Gastrocnemius medialis (tissue), 4 donors: ENCODE measurements at regions not wholly inside any gene's neighbourhood (a gene's known extent, or its start where the extent isn't known, plus 50 kb on each side); places are given as distances from the start of the nearest gene placed in this dataset.

Source experiments
- ATAC-seq, 2 donors: fragments of 150-250 bp; one replicate each; pipeline ENCODE4 v1.9.1; 2016
- DNase-seq, 2 donors: peaks; one replicate each; pipeline ENCODE4 v3.0.0-alpha.2; 2019
- H3K27ac ChIP-seq, 4 donors: fragments of 200-600 bp; sonication (generic); 1 replicate in 1 of 4; 2 replicates in 3 of 4; pipeline ENCODE4 v1.5.1; 2016 to 2018; ENCODE audit warnings: mild to moderate bottlenecking in 2 of 4, moderate library complexity in 1 of 4
- H3K27me3 ChIP-seq, 3 donors: fragments of 200-600 bp; sonication (generic) in 2 of 3; 1 replicate in 1 of 3; 2 replicates in 2 of 3; pipeline versions ENCODE4 v1.5.1 to v1.6.0; 2016 to 2019; ENCODE audit warnings: mild to moderate bottlenecking in 1 of 3, moderate library complexity in 1 of 3
- H3K36me3 ChIP-seq, 2 donors: fragments of 200-600 bp; sonication (generic) in 1 of 2; one replicate each; pipeline ENCODE4 v1.5.1; 2017 to 2018
- H3K4me1 ChIP-seq, 2 donors: fragments of 200-600 bp; sonication (generic) in 1 of 2; one replicate each; pipeline ENCODE4 v1.5.1; 2016 to 2017; ENCODE audit warnings: mild to moderate bottlenecking in 2 of 2
- H3K4me3 ChIP-seq, 4 donors: fragments of 200-600 bp; sonication (generic) in 3 of 4; 1 replicate in 1 of 4; 2 replicates in 3 of 4; pipeline ENCODE4 v1.5.1; 2016 to 2019; ENCODE audit warnings: mild to moderate bottlenecking in 2 of 4
- H3K9me3 ChIP-seq, 3 donors: fragments of 200-600 bp; sonication (generic) in 2 of 3; 1 replicate in 1 of 3; 2 replicates in 2 of 3; pipeline ENCODE4 v1.5.1; 2016 to 2019
- POLR2A ChIP-seq, 2 donors: fragments of 450-650 bp; IDR thresholded peaks; one replicate each; pipeline ENCODE4 v1.6.1; 2017; ENCODE audit warnings: antibody characterized with exemption in 2 of 2, mild to moderate bottlenecking in 2 of 2, moderate library complexity in 2 of 2
- in situ Hi-C, 4 donors: fragments of 200-750 bp; cut with MboI; loops; one replicate each; pipeline versions ENCODE4 v1.15.0 to v1.8.0; 2017; ENCODE audit warnings: low sequenced_read_pairs in 4 of 4
- intact Hi-C: fragments of 100-400 bp; cut with DNase I; formaldehyde crosslinking; loops from one replicate; pipeline ENCODE4 v1.15.1; 2023; ENCODE audit warnings: low total_unique reads
- TF ChIP-seq, protein P1 (sequence below), 5 experiments: fragments of 450-650 bp in 3 of 5; fragments of 200-600 bp in 2 of 5; sonication (generic) in 2 of 5; IDR thresholded peaks in 4 of 5; conservative IDR thresholded peaks in 1 of 5; 1 replicate in 4 of 5; 2 replicates in 1 of 5; pipeline ENCODE4 v1.5.1; 2016 to 2019; ENCODE audit warnings: antibody characterized with exemption in 5 of 5, mild to moderate bottlenecking in 3 of 5, moderate library complexity in 3 of 5

DNA sequence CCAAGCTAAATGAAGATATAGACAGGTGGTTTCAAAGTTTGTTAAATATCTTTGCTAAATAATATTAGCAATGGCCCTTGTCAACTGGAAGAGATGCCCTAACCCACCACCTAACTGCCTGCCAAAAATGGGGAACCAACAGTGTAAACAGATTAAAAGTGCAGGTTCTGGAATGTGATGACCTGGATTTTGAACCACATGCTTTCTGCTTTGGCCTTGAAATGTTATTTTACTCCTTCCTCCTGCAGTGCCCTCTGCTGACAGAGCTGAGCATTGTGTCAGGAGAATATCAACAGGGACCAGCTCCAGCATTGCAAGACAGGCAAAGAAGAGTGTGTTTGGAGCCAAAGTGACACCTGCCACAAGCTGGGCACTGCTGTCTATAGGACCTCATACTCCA lies 226.6 kb downstream of the MYLK4 start:
- Histone ChIP-seq H3K9me3 (no peaks in the 10 kb centered on the region), H3K27ac (no peak overlapping the region), H3K36me3 (no peaks in the 10 kb centered on the region), H3K4me1 (no peaks in the 10 kb centered on the region), H3K27me3 (peaks cover 0 to 2% (median 0%) of the 10 kb centered on the region in 3 donors), H3K4me3 (no peak overlapping the region)
- no peak for DNase-seq
- intact Hi-C loops (no loop called here), in situ Hi-C loops (no loop called here)
- no peak for ATAC-seq
- no peak for TF ChIP-seq POLR2A (IDR thresholded peaks at IDR 0.05)
- TF ChIP-seq, protein P1, sequence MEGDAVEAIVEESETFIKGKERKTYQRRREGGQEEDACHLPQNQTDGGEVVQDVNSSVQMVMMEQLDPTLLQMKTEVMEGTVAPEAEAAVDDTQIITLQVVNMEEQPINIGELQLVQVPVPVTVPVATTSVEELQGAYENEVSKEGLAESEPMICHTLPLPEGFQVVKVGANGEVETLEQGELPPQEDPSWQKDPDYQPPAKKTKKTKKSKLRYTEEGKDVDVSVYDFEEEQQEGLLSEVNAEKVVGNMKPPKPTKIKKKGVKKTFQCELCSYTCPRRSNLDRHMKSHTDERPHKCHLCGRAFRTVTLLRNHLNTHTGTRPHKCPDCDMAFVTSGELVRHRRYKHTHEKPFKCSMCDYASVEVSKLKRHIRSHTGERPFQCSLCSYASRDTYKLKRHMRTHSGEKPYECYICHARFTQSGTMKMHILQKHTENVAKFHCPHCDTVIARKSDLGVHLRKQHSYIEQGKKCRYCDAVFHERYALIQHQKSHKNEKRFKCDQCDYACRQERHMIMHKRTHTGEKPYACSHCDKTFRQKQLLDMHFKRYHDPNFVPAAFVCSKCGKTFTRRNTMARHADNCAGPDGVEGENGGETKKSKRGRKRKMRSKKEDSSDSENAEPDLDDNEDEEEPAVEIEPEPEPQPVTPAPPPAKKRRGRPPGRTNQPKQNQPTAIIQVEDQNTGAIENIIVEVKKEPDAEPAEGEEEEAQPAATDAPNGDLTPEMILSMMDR (IDR thresholded peaks at IDR 0.05 in 4 of 5, conservative IDR thresholded peaks at IDR 0.05 in 1 of 5) = no peak

DNA sequence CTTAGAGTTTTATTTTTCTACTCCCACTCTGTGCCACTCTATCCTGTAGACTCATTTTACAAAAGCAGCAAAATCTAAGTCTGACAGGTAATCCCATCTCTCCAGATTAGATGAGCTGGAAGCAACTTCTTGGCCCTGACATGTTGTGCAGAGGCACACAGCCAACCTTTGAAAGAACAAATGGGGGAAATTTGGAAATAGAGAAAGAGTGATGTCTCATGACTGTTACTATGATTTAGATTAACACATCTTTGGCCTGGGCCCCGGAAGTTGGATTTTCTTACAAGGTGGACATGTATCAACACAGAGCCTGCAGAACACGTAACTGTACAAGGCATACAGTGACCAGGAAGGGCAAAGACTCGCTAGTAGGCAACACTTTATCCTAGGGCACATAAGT lies 227.7 kb downstream of the MYLK4 start:
- no peak overlapping the region for H3K4me3 ChIP-seq
- no peaks in the 10 kb centered on the region for H3K4me1 ChIP-seq
- H3K27ac ChIP-seq = no peak overlapping the region
- no peaks in the 10 kb centered on the region for H3K36me3 ChIP-seq
- in situ Hi-C loops (no loop called here), intact Hi-C loops (no loop called here)
- ATAC-seq (no peak), DNase-seq (no peak)
- H3K9me3 ChIP-seq = no peaks in the 10 kb centered on the region
- TF ChIP-seq POLR2A (IDR thresholded peaks at IDR 0.05) = no peak
- TF ChIP-seq, protein P1 (IDR thresholded peaks at IDR 0.05 in 4 of 5, conservative IDR thresholded peaks at IDR 0.05 in 1 of 5) = no peak
- peaks cover 0 to 2% (median 0%) of the 10 kb centered on the region in 3 donors for H3K27me3 ChIP-seq

DNA sequence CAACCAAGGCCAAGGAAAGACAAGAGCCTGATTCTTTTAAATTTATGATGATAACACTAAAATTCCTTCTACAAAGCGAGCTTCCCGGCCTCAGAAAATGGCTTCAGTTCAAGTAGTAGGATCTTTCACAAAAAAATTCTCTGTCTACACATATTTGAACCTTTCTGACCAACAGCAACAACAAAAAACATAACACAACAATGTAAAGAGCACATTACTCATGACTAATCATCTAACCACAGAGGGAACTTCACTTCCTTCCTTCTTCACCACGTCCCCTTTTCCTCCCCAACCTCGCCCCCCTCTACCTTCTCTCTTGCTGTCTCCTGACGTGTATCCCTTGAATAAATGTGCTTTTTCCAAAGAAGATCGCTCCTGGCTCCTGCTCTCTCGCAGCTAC lies 228.2 kb downstream of the MYLK4 start:
- Histone ChIP-seq H3K4me1 (no peaks in the 10 kb centered on the region), H3K9me3 (no peaks in the 10 kb centered on the region), H3K36me3 (no peaks in the 10 kb centered on the region), H3K27ac (no peak overlapping the region), H3K4me3 (no peak overlapping the region), H3K27me3 (peaks cover 0 to 2% (median 0%) of the 10 kb centered on the region in 3 donors)
- intact Hi-C loops (no loop called here), in situ Hi-C loops (no loop called here)
- TF ChIP-seq, protein P1 (IDR thresholded peaks at IDR 0.05 in 4 of 5, conservative IDR thresholded peaks at IDR 0.05 in 1 of 5) = no peak
- no peak for TF ChIP-seq POLR2A (IDR thresholded peaks at IDR 0.05)
- DNase-seq (no peak), ATAC-seq (no peak)

DNA sequence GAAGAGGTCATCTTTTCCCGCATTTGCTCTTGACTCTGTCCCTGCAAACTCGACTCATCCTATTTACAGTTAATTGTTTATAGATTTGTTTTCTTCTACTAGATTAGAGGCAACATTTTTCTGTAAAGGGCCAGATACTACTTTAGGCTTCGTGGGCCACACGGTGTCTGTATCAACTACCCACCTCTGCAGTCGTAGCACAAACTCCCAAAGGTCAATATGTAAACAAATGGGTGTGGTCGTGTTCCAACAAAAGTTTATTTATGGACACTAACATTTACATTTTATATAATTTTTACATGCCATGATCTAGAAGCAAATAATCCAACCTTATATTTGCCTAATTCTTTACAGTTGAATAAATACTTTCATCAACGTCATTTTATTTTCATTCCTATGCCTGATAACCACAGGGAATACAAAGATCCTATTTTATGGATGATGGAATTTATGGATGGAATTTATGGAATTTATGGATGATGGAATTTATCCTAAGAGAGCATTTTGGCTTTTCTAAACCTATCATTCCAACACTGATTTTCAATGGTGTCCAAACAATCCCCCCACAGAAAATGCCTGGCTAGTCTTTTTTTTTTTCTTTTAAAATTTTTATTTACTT lies 232.8 kb downstream of the MYLK4 start:
- Histone ChIP-seq H3K27me3 (peaks cover 0 to 2% (median 0%) of the 10 kb centered on the region in 3 donors), H3K27ac (no peak overlapping the region), H3K4me1 (no peaks in the 10 kb centered on the region), H3K4me3 (no peak overlapping the region), H3K36me3 (no peaks in the 10 kb centered on the region), H3K9me3 (no peaks in the 10 kb centered on the region)
- no peak for DNase-seq
- intact Hi-C loops = no loop called here
- no peak for ATAC-seq
- TF ChIP-seq, protein P1 (IDR thresholded peaks at IDR 0.05 in 4 of 5, conservative IDR thresholded peaks at IDR 0.05 in 1 of 5) = no peak
- no peak for TF ChIP-seq POLR2A (IDR thresholded peaks at IDR 0.05)
- in situ Hi-C loops = no loop called here

DNA sequence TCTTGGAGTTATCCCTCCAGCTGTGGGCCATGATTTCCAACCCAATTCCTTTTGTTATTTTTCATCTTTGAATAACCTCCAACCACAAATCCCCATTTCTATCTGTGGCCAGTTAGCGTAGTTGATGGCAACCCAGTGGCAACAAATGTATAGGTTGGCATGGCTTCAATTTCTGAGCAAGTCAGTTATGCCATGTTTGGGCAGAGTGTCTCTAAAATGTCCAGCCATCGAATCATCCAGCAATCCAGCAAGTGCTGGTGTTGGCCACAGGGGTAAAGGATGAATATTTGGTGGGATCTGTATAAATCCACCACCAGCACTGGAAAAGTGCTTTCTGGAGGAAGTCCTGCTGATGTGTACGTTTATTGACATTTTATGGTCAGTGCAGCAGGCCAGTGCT lies 233.3 kb downstream of the MYLK4 start:
- Histone ChIP-seq H3K4me1 (no peaks in the 10 kb centered on the region), H3K4me3 (no peak overlapping the region), H3K27me3 (peaks cover 0 to 3% (median 2%) of the 10 kb centered on the region in 3 donors), H3K9me3 (no peaks in the 10 kb centered on the region), H3K36me3 (no peaks in the 10 kb centered on the region), H3K27ac (no peak overlapping the region)
- TF ChIP-seq, protein P1 (IDR thresholded peaks at IDR 0.05 in 4 of 5, conservative IDR thresholded peaks at IDR 0.05 in 1 of 5) = no peak
- no peak for TF ChIP-seq POLR2A (IDR thresholded peaks at IDR 0.05)
- DNase-seq (no peak), ATAC-seq (no peak)
- intact Hi-C loops = no loop called here
- in situ Hi-C loops = no loop called here
